Panc1 (cell line): ENCODE measurements at regions not wholly inside any gene's neighbourhood (a gene's known extent, or its start where the extent isn't known, plus 50 kb on each side); places are given as distances from the start of the nearest gene placed in this dataset.

ENCODE experiments used
- ATAC-seq: fragments of 200-7000 bp; cut with Tn5 transposase; 2 replicates; pipeline ENCODE4 v1.9.1; 2020; ENCODE audit warnings: mild to moderate bottlenecking, moderate library complexity
- BruUV-seq: library from RNA; stranded (reverse); fragments of 400-500 nt; replicated peaks from 2 replicates; lab custom pipeline; 2021; lab: Mats Ljungman, UMichigan
- CTCF ChIA-PET: fragments of 300-600 bp; sonication (Branson Sonifier 250); formaldehyde crosslinking; loops from one replicate; lab custom pipeline; 2022; ENCODE audit warnings: antibody characterized with exemption; lab: Charles Lee
- POLR2A ChIA-PET: fragments of 300-600 bp; sonication (Branson Sonifier 250); formaldehyde crosslinking; loops from one replicate; lab custom pipeline; 2022; ENCODE audit warnings: antibody characterized with exemption; lab: Charles Lee
- DNase-seq: peaks from one replicate; pipeline ENCODE4 v3.0.0-alpha.2; 2010; ENCODE audit warnings: low read depth, low spot score
- H3K27ac ChIP-seq: 2 replicates; pipeline ENCODE4 v1.5.1; 2011; ENCODE audit warnings: mild to moderate bottlenecking, low read length, inconsistent platforms
- H3K27me3 ChIP-seq: fragments of 200-500 bp; sonication (Bioruptor generic); 2 replicates; pipeline ENCODE4 v1.6.0; 2014; ENCODE audit warnings: low read length, inconsistent platforms; ENCODE audit not compliant: control insufficient read depth, insufficient read depth
- H3K36me3 ChIP-seq: fragments of 200-500 bp; sonication (Bioruptor generic); 2 replicates; pipeline ENCODE4 v1.5.1; 2014; ENCODE audit warnings: inconsistent platforms, mild to moderate bottlenecking, low read length, moderate library complexity; ENCODE audit not compliant: control insufficient read depth, insufficient read depth
- H3K4me1 ChIP-seq: 2 replicates; pipeline ENCODE4 v1.5.1; 2011; ENCODE audit warnings: inconsistent platforms, mild to moderate bottlenecking, low read length, moderate library complexity; ENCODE audit not compliant: control insufficient read depth, insufficient read depth
- H3K4me3 ChIP-seq, 2 experiments: 2 replicates each; pipeline ENCODE4 v1.5.1; 2011 to 2012; ENCODE audit warnings: low read depth in 2 of 2, low read length in 2 of 2, mild to moderate bottlenecking in 2 of 2, inconsistent platforms in 1 of 2, moderate library complexity in 1 of 2
- H3K9me3 ChIP-seq: fragments of 200-500 bp; sonication (Bioruptor generic); 2 replicates; pipeline ENCODE4 v1.5.1; 2014; ENCODE audit warnings: low read depth, mild to moderate bottlenecking, inconsistent platforms, low read length, moderate library complexity; ENCODE audit not compliant: control insufficient read depth, insufficient read depth
- CTCF ChIP-seq: fragments of 450-650 bp; IDR thresholded peaks from 2 replicates; pipeline ENCODE4 v1.5.1; 2017; ENCODE audit warnings: mild to moderate bottlenecking
- POLR2AphosphoS5 ChIP-seq: IDR thresholded peaks from 2 replicates; pipeline ENCODE4 v1.6.1; 2012; ENCODE audit warnings: mild to moderate bottlenecking, low read depth, low read length, moderate library complexity
- REST ChIP-seq, 2 experiments: IDR thresholded peaks; 2 replicates each; pipeline ENCODE4 v1.6.1; 2011 to 2012; ENCODE audit warnings: low read depth in 2 of 2, control low read depth in 1 of 2, low read length in 1 of 2, mild to moderate bottlenecking in 1 of 2, moderate library complexity in 1 of 2; ENCODE audit not compliant: insufficient read depth in 1 of 2
- SIN3A ChIP-seq: IDR thresholded peaks from 2 replicates; pipeline ENCODE4 v1.6.1; 2012; ENCODE audit warnings: low read depth, mild to moderate bottlenecking, low read length, moderate library complexity, borderline replicate concordance; ENCODE audit not compliant: insufficient read depth
- TCF7L2 ChIP-seq: IDR thresholded peaks from 2 replicates; pipeline ENCODE4 v1.6.1; 2011; ENCODE audit warnings: mild to moderate bottlenecking, low read depth, low read length, inconsistent platforms
- in situ Hi-C: cut with HindIII; loops from 2 replicates; pipeline ENCODE4 v1.10.0; 2016; ENCODE audit warnings: low sequenced_read_pairs, low pct_unique_long_range_greater_than_20kb
- intact Hi-C: fragments of 100-400 bp; cut with micrococcal nuclease; formaldehyde crosslinking; loops from one replicate; pipeline ENCODE4 v1.10.0; 2022; ENCODE audit not compliant: unreplicated experiment

- intact Hi-C loops (no loop called here), in situ Hi-C loops (no loop called here)
- Histone ChIP-seq H3K36me3 (no peaks in the 10 kb centered on the region), H3K27me3 (no peaks in the 10 kb centered on the region), H3K4me1 (no peaks in the 10 kb centered on the region), H3K27ac (no peak overlapping the region), H3K4me3 (no peak overlapping the region), H3K9me3 (no peaks in the 10 kb centered on the region)
- ATAC-seq = no peak
- ChIA-PET POLR2A (no interaction called here), CTCF (no interaction called here)
- BruUV-seq = no TSS peak
- TF ChIP-seq POLR2AphosphoS5 = no peak
- TF ChIP-seq TCF7L2 = no peak
- no peak for TF ChIP-seq SIN3A
- TF ChIP-seq REST (IDR thresholded peaks at IDR 0.05; ENCODE audit: insufficient read depth in 1 of 2, low read depth in 2 of 2, low read length in 1 of 2) = no peak
- no peak for TF ChIP-seq CTCF
- DNase-seq = no peak
Observed at GRCh38 chr15:97386940-97387339, 573.6 kb upstream of the ARRDC4 start.

GRCh38 chr15:97401195-97401594 is 559.3 kb upstream of the ARRDC4 start:
- no TSS peak for BruUV-seq

More at GRCh38 chr15:97401195-97401594, 559.3 kb upstream of the ARRDC4 start:
- ChIA-PET CTCF (no interaction called here), POLR2A (no interaction called here)
- TF ChIP-seq CTCF (no peak), POLR2AphosphoS5 (no peak), TCF7L2 (no peak), SIN3A (no peak), REST (IDR thresholded peaks at IDR 0.05; ENCODE audit: insufficient read depth in 1 of 2, low read depth in 2 of 2, low read length in 1 of 2) (no peak)
- in situ Hi-C loops (no loop called here), intact Hi-C loops (no loop called here)
- no peaks in the 10 kb centered on the region for H3K36me3 ChIP-seq
- H3K9me3 ChIP-seq = no peaks in the 10 kb centered on the region
- no peak overlapping the region for H3K27ac ChIP-seq
- no peaks in the 10 kb centered on the region for H3K4me1 ChIP-seq
- no peak overlapping the region for H3K4me3 ChIP-seq
- no peak for DNase-seq
- no peak for ATAC-seq
- no peaks in the 10 kb centered on the region for H3K27me3 ChIP-seq
